Mammary epithelial cell (primary cell): ENCODE measurements at regions not wholly inside any gene's neighbourhood (a gene's known extent, or its start where the extent isn't known, plus 50 kb on each side); places are given as distances from the start of the nearest gene placed in this dataset.
"Not testable (repeated sequence)": the region's sequence is repeated elsewhere in the genome, so short reads cannot be mapped to it uniquely, and the experiment has no call there.

Source experiments
- CTCF ChIP-seq, 2 donors: IDR thresholded peaks in 1 of 2; conservative IDR thresholded peaks in 1 of 2; 2 replicates each; pipeline ENCODE4 v1.5.1; 2011 to 2012; ENCODE audit warnings: inconsistent platforms in 2 of 2, low read length in 2 of 2, mild to moderate bottlenecking in 2 of 2, control low read depth in 1 of 2, low read depth in 1 of 2; ENCODE audit not compliant: insufficient read depth in 1 of 2; ENCODE audit errors: extremely low read depth in 1 of 2
- EZH2 ChIP-seq: IDR thresholded peaks from 2 replicates; pipeline ENCODE4 v1.6.1; 2012; ENCODE audit warnings: low read length, inconsistent platforms, borderline replicate concordance

GRCh38 chr2:228568275-228568674, 386.8 kb upstream of the SPHKAP start:
- TF ChIP-seq CTCF (conservative IDR thresholded peaks at IDR 0.05 in 1 of 2, IDR thresholded peaks at IDR 0.05 in 1 of 2; ENCODE audit: extremely low read depth in 1 of 2, insufficient read depth in 1 of 2, low read depth in 1 of 2, low read length in 2 of 2); EZH2: not testable (repeated sequence)
